Cardiac septum (tissue), 1 donor: ENCODE measurements at regions not wholly inside any gene's neighbourhood (a gene's known extent, or its start where the extent isn't known, plus 50 kb on each side); places are given as distances from the start of the nearest gene placed in this dataset.
"Not testable (repeated sequence)": the region's sequence is repeated elsewhere in the genome, so short reads cannot be mapped to it uniquely, and the experiment has no call there.

Source experiments
- DNase-seq: peaks from one replicate; pipeline ENCODE4 v3.0.0-alpha.2; 2020; ENCODE audit warnings: low spot score
- intact Hi-C: fragments of 100-400 bp; cut with DNase I; formaldehyde crosslinking; loops from one replicate; pipeline ENCODE4 v1.14.0; 2022
- donor health status: DM: no; HTN: no; CAD: no.

- DNase-seq, result no peak
- intact Hi-C loops, result no loop called here
These were observed 98.5 kb upstream of the GRK3 start for GRCh38 chr22:25465949-25466348.

- peak; percentile 63 for DNase-seq
- intact Hi-C loops, result no loop called here
These were observed 92.1 kb upstream of the GRK3 start for GRCh38 chr22:25472382-25472781.

- no peak for DNase-seq
These were observed 89.0 kb upstream of the GRK3 start for GRCh38 chr22:25475257-25476022.

GRCh38 chr22:25477358-25477757, 87.1 kb upstream of the GRK3 start:
- intact Hi-C loops, result no loop called here
- no peak for DNase-seq

More at GRCh38 chr22:25475257-25476022, 89.0 kb upstream of the GRK3 start:
- intact Hi-C loops, result no loop called here

- intact Hi-C loops, result no loop called here
- DNase-seq, result no peak
These were observed 86.4 kb upstream of the GRK3 start for GRCh38 chr22:25478111-25478510.

GRCh38 chr22:25478528-25478927, 85.9 kb upstream of the GRK3 start:
- DNase-seq, result no peak
- intact Hi-C loops, result no loop called here

GRCh38 chr22:25480868-25481267, 83.6 kb upstream of the GRK3 start:
- DNase-seq, intact Hi-C loops: not testable (repeated sequence)

GRCh38 chr22:25482091-25482760, 82.2 kb upstream of the GRK3 start:
- DNase-seq, result no peak
- intact Hi-C loops, result no loop called here

GRCh38 chr22:25482868-25483639, 81.4 kb upstream of the GRK3 start:
- intact Hi-C loops, result no loop called here
- DNase-seq, result no peak

- intact Hi-C loops, result no loop called here
These were observed 80.5 kb upstream of the GRK3 start for GRCh38 chr22:25483931-25484330.

GRCh38 chr22:25484521-25485315, 79.8 kb upstream of the GRK3 start:
- intact Hi-C loops, result no loop called here
- no peak for DNase-seq

More at GRCh38 chr22:25483931-25484330, 80.5 kb upstream of the GRK3 start:
- no peak for DNase-seq

- no peak for DNase-seq
- intact Hi-C loops, result no loop called here
These were observed 78.6 kb upstream of the GRK3 start for GRCh38 chr22:25485626-25486545.

GRCh38 chr22:25487508-25487907, 77.0 kb upstream of the GRK3 start:
- no peak for DNase-seq
- intact Hi-C loops, result no loop called here

GRCh38 chr22:25488244-25489020, 76.0 kb upstream of the GRK3 start:
- DNase-seq, result peak; percentile 81
- intact Hi-C loops, result no loop called here

- no peak for DNase-seq
- intact Hi-C loops, result no loop called here
These were observed 74.5 kb upstream of the GRK3 start for GRCh38 chr22:25489947-25490346.

GRCh38 chr22:25490896-25491295, 73.6 kb upstream of the GRK3 start:
- no peak for DNase-seq
- intact Hi-C loops, result no loop called here

GRCh38 chr22:25492162-25492561, 72.3 kb upstream of the GRK3 start:
- intact Hi-C loops, result no loop called here
- DNase-seq, result no peak
